ENCODE measurements at regions not wholly inside any gene's neighbourhood (a gene's known extent, or its start where the extent isn't known, plus 50 kb on each side); places are given as distances from the start of the nearest gene placed in this dataset.
"Not testable (repeated sequence)": the region's sequence is repeated elsewhere in the genome, so short reads cannot be mapped to it uniquely, and the experiment has no call there.

DNA sequence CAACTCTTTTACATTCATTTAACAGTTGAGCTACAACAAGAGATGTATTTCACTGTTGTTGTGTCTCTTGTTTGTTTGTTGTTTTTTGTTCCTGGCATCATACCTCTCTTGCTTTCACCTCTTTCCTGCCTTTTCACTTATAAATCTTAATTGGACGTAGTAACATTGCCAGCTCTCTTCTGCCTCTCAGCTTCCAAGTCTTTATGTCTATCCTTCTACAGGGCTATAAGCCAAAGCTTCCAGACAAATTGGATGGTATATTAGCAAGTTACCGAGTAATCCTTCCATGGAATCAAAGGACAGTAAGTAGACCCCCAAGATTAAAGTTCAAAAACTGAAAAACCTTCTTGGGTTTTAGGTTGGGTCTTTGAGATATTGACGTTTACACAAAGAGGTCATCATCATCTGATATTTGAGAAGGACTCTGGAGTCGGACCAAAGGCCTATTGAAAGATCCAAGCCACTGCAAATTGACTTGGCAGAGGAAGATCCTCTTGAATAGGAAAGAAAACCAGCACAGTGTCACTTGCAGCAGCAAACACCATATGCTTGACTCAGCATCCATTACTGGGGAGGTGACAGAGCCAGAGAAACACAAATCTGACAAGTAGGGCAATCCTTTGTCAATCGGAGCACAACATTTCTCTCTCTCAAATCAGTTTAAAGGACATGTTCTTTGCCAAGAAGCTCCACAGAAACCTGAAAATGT, 648.5 kb upstream of the NR2F2 start:
- DNase-seq: no peak

DNA sequence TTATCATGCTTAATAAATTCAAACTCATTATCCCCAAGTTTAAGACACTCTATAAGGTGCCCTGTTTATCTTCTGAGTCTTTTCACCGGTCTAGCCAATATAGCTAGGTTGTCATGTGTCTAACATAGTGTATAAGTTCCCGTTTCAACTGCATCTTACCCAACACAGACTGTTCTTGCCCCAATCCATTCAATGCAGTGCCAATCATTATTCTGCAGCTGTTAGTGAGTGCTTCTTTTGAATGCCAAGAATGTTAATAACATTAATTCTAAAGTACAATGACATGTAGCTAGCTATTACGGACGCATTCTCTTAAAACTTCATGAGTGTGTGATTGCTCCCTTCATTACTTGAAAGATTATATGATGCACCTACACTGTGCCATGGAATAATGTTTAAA, 646.4 kb upstream of the NR2F2 start:
- no peak for DNase-seq

DNA sequence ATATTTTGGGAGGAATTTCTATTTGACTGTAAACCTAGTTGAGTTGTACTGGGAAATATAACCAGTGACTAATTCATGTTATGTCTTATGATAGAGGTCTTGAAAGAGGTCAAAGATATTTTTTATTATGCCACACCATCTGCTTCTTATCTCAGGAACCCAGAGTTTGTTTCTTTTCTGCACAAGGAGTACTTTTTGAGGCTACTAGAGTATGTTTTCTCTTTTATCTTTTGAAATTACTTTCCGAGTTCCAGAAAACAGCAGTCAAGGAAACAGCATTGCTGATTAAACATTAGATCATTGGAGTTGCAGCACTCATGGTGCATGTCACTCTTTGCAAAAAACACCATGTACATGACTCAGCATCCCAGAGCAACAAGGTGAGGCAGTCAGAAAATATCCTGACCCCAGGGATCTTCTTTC, 645.8 kb upstream of the NR2F2 start:
- no peak for DNase-seq

DNA sequence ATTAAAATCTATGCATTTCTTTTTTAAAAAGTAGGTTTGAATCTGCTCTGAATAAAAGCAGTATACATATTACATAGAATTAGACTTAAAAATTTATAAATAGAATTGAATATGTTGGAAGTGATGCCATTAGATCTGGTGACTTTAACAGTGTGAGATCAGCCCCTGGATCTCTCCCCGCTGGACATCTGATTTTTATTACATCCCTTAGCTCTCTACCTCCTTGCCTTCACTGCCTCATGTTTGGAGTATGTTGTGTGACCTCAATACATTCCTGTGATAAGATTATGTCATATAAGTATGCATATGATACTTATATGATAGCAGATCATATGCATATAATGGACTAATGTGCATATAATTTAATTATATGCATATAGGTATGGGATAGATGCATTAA, 643.4 kb upstream of the NR2F2 start:
- DNase-seq: no peak

DNA sequence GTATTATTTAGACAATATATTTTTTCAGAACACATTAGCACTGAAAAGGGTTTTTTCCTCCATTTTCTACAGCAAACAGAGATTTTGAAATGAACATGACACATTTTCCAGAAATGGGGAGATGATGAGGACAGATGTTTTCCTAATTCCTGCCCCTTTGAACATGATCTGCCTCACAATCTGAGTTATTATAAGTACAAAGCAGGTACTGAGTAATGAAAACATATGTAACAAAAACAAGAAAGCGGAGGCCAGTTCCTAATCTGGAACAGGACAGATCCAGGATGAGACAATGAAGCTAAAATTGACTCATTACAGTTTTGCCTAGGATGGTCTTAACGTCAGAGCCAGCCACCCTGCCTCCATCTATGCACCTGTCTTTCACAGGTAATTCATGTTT, 642.8 kb upstream of the NR2F2 start:
- DNase-seq: no peak

DNA sequence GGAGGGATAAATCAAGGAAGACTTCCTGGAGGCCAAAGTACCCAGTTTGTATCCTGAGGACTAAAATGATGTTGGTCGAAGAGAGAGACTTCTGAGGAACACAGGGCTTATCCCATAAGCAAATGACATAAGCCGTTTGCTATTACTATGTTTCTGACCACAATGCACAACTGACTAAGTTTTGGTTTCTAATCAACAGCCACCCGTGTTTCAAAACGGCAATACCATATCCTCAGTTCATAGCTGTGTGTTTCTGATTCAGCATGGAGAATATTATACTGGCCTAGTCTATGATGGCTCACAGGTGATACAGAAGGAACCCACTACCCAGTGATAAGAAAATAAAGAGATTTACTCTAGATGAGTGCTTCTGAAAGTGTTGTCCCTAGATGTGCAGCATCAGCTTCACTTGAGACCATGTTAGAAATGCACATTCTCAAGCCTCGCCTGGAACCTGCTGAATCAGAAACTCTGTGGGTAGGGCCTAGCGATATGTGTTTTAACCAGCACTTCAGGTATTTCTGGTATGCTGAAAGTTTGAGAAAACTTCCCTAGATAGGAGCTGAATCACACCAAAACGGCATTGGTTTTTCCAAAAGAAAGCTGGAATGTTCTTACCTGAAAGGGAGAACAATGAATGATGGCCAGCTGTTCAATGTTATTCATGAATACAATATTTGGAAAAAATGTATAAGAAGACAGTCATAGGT, 639.7 kb upstream of the NR2F2 start:
- DNase-seq: no peak

DNA sequence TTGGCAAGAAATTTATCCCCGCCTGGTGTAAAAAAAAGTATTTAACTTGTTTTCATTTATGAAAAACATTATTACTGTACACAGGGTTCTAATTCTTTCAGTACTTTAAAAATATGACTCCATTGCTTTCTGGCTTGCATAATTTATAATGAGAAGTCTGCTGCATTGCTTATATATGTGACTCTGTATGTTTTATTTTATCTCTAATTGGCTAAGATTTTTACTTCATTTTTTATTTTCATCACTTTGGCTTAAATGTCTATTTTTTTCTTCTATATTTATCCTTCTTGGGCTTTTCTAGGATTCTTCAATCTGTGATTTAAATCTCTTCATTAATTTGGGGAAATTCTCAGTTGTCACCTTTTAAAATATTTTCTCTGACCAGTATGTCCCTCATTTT, 636.6 kb upstream of the NR2F2 start:
- DNase-seq: no peak

DNA sequence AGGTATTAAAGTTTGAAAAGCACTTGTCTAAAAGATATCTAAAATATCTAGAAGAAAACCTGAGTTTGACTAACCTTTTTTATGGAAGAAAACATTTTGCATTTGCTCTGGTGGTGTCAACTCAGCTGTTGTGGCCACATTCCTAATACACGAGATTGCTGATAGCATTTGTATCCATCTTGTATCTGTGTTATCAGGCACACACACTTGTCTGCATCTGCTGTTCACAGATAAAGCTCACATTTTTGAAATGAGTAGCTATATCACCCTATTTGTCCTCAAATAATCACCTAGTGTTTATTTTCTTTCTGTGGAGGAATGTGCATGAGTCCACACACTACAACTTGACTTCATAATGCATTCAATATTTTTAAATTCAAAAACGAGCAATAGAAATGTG, 632.3 kb upstream of the NR2F2 start:
- no peak for DNase-seq

DNA sequence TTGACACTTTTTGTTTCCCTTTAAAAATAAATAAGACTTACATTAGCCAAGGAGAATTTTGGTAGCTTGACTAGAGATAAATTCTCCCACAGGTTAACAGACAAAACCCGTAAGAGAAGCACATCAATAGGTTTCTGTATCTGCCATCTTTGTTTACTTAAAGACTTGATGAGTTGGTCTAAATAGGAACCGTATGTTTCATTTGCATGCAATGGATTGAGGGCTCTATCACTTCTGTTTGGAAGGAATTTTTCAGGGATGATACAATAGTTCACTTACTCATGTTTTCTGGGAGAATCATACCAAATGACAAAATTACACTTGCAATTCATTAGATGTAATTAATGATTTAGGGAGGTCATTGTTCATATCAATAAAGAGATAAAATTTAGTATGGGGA, 631.5 kb upstream of the NR2F2 start:
- DNase-seq: no peak

DNA sequence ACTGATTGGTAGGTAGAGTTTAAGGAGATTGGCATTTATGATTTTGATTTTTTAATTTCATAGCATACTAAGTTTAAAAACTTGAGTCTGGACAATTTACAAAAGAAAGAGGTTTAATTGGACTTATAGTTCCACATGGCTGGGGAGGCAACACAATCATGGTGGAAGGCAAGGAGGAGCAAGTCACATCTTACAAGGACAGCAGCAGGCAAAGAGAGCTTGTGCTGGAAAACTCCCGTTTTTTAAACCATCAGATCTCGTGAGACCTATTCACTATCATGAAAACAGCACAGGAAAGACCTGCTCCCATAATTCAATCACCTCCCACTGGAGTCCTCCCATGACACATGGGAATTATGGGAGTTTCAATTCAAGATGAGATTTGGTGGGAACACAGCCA, 630.9 kb upstream of the NR2F2 start:
- DNase-seq: no peak

DNA sequence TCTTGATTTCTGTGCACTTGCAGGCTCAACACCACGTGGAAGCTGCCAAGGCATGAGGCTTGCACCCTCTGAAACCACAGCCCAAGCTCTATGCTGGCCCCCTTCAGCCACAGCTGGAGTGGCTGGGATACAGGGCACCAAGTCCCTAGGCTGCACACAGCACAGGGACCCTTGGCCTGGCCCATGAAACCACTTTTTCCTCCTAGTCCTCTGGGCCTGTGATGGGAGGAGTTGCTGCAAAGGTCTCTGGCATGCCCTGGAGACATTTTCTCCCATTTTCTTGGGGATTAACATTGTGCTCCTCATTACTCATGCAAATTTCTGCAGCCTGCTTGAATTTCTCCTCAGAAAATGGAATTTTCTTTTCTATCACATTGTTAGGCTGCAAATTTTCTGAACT, 629.8 kb upstream of the NR2F2 start:
- not testable (repeated sequence) for DNase-seq

DNA sequence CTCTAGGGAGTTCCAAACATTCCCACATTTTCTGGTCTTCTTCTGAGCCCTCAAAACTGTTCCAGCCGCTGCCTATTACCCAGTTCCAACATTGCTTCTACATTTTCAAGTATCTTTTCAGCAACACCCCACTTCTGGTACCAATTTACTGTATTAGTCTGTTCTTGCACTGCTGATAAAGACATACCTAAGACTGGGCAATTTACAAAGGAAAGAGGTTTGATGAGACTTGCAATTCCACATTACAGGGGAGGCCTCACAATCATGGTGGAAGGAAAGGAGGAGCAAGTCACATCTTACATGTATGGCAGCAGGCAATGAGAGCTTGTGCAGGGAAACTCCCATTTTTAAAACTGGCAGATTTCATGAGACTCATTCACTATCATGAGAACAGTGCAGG, 629.1 kb upstream of the NR2F2 start:
- no peak for DNase-seq

DNA sequence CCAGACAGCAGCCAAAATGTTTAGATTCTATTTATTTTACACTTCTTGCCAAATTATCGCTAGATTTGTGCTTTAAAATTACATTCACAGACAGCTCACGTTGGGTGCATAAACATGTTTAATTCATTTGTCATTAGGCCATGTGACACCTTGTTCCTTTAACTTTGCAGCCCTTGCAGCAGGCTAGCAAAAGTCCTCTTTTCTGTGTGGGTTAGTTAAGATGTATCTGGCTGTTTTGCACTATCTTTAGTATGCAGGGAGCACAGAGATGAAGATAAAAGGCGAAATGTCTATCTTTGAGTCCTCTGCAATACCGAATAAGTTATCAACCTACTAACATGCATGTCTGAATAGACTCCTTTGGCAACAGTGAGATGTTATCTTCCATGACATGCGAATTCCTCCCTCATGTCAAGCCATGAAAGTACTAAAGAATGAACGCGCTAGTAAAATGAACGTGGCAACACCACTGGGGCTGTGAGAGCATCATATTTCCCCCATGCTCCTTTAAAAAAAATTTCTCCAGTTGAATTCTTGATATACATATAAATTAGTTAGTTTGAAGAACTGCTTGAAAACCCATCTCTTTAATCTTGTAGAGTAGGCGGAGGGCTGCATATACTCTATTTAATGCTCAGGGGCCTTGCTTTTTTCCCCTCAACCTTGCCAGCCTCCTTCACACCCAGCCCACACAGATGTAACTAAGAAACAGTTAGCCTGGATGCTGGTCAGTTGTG, 620.4 kb upstream of the NR2F2 start:
- DNase-seq: no peak

DNA sequence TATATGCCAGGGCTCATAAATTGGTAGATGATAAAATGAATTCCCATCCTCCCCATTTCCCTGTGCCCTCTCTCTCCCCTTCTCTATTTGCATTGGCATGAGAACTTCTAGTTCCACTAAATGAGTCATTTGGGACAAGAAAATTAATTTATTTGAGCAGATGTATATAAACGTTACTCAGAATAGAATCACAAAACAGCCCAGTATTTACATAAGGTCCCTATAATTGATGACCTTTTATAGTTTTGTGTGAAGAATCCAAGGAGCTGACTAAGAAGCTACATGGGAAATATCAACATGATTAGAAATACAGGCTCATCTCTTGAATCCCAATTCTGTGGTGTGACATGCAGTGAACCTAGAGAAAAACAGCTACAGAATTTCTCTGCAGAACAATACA, 617.7 kb upstream of the NR2F2 start:
- DNase-seq: no peak

DNA sequence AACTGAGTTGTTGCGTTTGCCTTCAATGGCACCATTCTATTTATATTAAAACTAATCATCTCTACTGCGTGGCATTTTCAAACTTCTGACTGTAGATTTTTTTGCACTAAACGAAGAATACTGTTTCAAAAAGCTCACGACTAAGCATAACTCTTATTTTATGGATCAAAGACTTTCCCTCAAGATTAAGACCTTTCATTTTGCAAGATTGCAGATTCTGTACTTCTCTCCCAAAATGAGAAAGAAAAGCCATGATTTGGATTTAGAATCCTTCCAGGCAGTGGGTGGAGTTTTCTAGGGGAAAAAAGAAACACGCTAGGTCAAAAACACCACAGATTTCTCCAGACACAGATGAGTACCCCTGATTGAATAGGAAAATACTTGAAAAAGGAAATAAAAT, 617.2 kb upstream of the NR2F2 start:
- no peak for DNase-seq

DNA sequence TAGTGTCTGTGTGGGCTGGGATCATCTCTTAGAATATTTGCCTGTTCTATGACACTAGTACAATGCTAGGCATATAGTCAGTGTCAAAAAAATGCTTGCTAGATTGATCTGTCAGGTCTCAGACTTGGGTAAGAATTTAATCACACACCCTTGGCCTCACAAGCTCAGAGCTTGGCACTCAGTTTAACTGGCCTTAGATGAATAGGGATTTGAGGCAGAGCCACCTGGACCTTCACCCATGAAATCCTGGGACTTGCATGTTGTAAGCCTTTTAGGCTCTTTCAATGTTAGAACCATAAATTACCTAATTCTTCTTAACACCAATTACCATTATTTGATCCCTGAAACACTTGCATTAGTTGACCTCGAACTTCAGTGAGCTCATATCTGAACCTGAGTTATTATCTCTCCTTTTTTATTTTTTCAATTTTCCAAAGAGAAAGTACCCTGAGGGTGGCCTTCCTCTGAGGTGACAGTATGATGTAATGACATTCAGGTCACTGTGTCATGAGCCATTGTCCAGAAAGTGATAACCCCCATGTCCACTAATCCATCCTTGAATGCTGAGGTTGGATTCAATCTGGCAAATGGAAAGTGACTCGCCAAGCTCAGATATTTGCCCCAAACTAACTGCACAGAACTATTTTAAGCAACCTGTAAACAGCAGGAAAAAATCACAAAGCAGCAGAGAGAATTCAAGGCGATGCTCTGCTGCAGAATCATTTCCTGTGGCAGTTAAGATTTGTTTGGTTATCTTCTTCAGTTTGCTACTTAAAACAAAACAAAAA, 615.2 kb upstream of the NR2F2 start:
- no peak for DNase-seq

DNA sequence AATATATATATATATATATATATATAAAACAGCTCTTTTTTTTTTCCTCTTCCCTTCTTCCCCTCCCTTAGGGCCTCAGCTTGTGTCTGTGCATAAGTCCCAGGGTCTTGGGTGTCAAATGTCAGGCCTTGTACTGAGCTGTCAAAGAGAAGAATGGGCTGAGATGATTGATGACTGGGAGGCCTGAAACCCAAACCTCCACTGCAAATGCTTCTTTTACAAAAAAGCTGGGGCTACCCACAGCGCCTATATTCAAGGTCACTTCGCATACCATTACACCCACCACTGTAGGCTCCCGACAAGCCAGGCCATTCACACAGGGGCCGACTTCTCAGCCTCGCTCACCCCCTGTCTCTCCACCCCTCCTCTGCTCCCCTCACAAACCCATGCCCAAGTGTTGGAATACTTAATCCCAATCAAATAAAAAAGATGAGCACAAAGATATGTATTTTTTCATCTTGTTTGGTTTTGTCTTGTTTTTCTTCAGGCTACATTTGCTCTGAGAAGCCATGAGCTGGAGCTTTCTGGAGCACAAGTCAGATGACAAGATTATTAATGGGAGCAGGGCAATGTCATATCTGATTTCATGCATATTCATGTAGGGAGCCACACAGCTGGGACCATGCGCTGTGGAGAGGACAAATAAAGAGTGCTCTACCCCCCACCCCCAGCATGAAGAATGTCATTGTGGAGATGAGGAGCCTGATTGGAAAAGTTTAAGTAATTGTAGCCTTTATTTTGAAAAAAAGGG, 614.4 kb upstream of the NR2F2 start:
- DNase-seq: no peak

DNA sequence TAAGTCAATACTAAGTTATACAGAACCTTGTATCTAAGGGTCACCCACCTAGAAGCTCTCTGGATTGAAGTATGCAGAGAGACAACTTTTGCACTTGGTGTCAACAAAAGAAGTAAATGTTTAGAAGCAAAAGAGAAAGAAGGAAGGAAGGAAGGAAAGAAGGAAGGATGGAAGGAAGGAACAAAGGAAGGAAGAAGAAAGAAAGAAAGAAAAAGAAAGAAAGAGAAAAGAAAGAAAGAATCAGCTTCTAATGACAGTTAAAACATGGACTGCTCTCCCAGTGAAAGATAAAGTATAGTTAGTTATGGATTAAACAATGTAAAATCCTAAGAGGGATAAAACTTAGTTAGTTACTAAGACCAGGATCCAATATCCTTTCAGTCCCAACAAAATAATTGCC, 613.8 kb upstream of the NR2F2 start:
- no peak for DNase-seq

DNA sequence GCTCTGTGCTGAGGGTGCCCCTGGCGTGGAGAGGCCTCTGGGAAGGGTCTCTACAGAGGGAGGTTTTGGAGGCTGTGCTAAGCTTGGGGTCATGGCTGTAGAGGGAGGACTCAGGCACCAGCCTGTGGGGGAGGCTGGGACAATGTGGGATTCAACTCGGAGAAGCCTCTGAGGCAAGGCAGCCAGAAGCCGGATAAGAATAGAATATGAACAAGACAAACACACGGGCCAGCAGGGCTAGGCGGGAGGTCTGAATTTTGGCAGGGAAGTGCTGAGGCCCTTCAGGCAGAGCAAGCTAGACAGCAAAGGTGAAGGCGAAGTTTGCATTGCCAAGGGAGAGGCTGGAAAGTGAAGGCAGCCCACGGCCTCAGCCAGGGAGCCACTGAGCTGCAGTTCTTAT, 612.1 kb upstream of the NR2F2 start:
- no peak for DNase-seq

DNA sequence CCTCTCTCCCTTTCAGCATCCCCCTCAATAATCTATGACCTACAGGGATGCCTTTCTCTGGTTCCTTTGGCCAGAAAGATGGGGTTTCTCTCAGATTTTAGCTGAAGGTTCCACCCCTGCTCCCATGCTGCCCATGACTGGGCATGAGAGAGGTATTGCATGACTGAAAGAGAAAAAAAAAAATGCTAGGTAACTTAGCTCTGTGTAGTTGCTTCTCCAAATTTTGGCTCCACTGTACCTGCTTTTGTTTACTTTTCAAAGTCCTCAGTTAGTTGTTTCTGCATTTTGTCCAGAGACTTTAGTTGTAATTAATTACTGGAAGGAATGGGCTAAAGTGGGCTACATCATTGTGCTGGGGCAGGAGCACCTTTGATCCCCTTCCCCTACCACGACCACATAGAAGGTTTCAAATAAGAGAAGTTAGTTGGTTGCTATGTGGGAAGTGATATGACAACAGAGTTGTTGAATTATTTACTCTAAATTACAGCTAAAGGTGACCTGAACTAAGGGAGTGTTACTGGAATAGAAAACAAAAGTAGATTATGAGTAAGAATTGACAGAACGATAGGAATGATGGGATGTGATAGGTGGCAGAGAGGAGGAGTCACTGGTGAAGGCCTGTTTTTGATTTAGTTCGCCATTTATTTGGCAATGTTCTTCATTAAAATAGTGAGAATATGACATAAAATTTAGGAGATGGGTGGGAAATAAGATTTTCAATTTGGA, 605.4 kb upstream of the NR2F2 start:
- no peak for DNase-seq

DNA sequence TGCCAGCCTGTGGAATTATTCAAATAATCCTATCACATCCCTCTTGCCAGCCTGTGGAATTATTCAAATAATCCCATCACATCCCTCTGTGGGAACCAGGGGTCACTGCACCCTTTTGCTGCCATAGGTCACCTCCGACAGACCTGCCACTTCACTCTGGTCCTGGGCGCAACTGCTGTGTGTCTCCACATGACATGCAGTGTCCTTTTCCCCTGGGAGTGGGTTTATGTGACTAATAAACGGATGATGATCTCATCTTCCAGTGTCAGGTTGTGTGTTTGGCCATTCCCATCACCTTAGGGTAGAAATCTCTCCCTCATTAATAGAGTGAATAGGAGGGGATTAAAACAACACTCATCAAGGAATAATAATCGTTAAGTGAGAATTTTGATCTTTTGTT, 603.6 kb upstream of the NR2F2 start:
- no peak for DNase-seq

DNA sequence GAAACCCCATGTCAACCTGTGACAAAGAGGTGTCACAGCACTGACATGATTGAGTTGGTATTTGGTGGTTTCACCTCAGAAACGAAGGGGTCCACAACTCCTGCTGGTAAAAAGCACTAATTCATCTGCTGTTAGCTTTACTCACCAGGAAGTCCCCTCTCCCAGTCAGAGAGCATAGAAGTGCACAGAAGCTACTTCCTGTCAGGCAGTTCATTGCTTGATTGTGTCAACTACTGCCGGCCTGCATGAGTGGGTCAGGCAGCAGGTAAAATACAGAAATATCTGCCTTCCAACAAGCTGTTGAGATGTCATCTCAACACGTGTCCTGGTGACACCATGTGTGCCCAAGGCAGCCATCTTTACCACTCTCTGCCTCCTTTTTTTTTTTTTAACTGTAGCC, 596.6 kb upstream of the NR2F2 start:
- no peak for DNase-seq
